ENCODE measurements at regions not wholly inside any gene's neighbourhood (a gene's known extent, or its start where the extent isn't known, plus 50 kb on each side); places are given as distances from the start of the nearest gene placed in this dataset.

DNA sequence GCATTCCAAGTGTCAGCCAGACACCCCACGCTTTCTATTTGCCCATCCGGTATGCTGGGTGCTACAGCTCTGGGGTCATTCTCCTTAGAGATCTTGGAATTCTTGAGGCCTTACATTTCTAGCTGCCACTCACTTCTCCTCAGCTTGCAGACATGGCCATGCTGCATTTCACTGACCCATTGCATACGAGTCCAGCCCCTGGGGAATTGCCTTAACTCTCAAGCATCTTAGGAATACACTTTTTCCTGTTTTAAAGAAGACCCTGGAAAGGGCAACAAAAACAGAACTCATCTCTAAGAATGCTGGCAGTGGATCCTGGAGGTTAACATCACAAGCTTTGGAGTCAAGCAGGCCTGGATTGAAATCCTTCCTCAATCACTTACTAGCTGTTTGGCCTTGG, 122.0 kb upstream of the LNX1 start:
- TF ChIP-seq, protein P1, sequence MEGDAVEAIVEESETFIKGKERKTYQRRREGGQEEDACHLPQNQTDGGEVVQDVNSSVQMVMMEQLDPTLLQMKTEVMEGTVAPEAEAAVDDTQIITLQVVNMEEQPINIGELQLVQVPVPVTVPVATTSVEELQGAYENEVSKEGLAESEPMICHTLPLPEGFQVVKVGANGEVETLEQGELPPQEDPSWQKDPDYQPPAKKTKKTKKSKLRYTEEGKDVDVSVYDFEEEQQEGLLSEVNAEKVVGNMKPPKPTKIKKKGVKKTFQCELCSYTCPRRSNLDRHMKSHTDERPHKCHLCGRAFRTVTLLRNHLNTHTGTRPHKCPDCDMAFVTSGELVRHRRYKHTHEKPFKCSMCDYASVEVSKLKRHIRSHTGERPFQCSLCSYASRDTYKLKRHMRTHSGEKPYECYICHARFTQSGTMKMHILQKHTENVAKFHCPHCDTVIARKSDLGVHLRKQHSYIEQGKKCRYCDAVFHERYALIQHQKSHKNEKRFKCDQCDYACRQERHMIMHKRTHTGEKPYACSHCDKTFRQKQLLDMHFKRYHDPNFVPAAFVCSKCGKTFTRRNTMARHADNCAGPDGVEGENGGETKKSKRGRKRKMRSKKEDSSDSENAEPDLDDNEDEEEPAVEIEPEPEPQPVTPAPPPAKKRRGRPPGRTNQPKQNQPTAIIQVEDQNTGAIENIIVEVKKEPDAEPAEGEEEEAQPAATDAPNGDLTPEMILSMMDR (IDR thresholded peaks at IDR 0.05; ENCODE audit: insufficient read depth, low read length): no peak
- H3K4me3 ChIP-seq (ENCODE audit: low read depth, low read length): no peak overlapping the region
- DNase-seq (ENCODE audit: low read depth): no peak

DNA sequence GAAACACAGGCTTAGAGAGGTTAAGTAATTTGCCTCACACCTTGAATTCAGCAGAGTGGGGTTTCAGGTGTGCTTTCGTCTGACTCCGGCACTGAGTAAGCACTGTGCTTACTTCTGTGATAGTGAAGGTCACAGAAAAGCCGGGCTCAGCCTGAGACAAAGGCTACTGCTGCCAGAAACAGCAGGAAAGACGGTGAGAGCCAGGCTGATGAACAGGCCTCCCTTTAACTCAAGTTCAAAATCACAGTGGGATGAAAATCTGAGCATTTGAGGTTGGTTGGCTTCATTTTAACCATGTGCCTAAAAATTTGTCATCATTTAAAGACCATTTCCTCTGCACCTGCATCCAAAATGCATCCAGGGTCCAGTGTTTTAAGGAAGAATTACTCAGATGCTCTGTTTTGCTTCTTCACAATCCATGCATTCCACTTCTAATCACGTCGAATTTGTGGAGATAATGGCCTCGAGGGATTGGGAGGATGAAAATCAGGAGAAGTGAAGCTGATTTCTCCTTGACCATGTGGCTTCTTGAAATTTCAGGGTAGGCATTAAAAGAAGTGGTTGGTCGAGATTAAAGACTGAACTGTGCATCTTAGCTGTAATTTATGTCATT, 121.2 kb upstream of the LNX1 start:
- H3K4me3 ChIP-seq (ENCODE audit: low read depth, low read length): no peak overlapping the region
- peak; percentile 50 for DNase-seq (ENCODE audit: low read depth)
- TF ChIP-seq, protein P1 (IDR thresholded peaks at IDR 0.05; ENCODE audit: insufficient read depth, low read length): no peak

DNA sequence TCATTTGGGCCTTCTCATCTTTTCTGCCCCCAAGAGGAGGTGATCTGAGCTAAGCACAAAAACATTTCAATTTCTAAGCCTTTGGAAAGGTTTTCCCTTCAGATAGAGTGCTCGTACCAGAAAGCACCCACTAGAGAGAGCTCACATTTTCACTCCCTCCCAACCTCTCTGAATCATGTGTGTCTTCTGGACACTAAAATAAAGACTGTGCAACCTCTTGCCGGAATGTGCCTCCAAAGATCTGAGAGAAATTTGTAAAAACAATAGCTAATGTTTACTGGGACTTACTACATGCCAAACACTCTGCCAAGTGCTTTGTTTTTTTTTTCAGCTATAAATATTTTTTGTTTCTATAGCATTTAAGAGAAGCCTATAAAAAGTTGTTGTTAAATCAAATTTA, 120.6 kb upstream of the LNX1 start:
- DNase-seq (ENCODE audit: low read depth): peak; percentile 61
- TF ChIP-seq, protein P1 (IDR thresholded peaks at IDR 0.05; ENCODE audit: insufficient read depth, low read length): no peak
- H3K4me3 ChIP-seq (ENCODE audit: low read depth, low read length): no peak overlapping the region

DNA sequence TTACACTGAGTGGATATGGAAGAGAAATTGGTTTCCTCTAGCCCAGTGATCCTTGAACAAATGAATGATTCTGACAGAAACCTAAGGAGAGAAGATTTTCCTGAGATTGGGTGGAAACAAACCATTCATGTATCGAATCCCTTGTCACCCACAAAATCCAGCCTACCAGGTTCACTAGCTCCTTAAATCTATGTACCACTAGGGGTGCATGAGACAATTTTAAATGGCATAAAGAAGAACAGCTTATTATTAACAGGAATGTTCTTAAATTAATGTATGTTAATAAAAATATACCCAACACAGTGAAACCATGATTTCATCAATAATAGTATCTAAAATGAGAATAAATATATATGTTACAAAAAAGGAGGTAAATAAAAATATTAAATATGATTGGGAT, 118.4 kb upstream of the LNX1 start:
- TF ChIP-seq, protein P1 (IDR thresholded peaks at IDR 0.05; ENCODE audit: insufficient read depth, low read length): peak; percentile 34
- DNase-seq (ENCODE audit: low read depth): no peak
- H3K4me3 ChIP-seq (ENCODE audit: low read depth, low read length): no peak overlapping the region

DNA sequence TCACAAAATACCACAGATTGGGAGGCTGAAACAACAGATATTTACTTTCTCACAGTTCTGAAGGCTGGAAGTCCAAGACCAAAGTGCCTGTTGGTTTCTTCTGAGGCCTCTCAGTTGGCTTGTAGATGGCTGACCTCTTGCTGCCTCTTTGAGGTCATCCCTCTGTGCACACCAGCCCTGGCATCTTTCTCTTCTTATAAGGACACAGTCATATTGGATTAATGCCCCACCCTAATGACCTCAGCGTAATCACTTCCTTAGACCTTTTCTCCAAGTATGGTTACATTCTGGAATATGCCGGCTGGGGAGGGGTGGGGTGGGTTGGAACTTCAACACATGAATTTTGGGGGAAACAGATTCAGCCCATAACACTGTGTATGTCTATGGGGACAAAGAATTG, 116.2 kb upstream of the LNX1 start:
- DNase-seq (ENCODE audit: low read depth): no peak
- H3K4me3 ChIP-seq (ENCODE audit: low read depth, low read length): no peak overlapping the region
- TF ChIP-seq, protein P1 (IDR thresholded peaks at IDR 0.05; ENCODE audit: insufficient read depth, low read length): no peak

DNA sequence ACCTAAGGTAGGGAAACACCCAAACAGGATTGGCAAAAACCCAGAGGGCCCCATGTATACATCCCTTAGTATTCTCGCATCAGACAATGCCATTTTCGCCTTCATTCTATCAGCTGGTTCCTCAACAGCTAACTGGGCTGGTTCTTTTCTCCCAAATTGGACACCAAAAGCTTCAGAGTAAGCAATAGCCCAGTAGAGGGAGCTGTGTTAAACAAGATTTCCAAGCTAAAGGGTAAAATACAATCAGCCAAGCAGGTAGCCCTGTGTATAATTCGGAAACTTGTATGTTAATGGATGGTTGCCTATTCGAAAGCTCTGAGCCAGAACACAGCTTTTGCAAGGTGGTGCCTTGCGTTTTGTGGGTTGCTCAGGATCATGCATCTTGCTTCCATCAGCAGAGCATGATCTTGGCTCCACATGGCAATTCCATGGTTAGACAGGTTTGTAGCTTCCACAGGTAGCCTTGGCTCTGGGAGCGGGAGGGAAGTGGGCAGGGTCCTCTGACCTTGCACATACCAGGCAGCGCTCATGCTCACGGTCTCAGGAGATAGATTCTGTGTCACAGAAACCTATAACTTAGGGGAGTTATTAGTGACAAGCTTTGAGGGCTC, 115.2 kb upstream of the LNX1 start:
- TF ChIP-seq, protein P1 (IDR thresholded peaks at IDR 0.05; ENCODE audit: insufficient read depth, low read length): peak; percentile 72
- DNase-seq (ENCODE audit: low read depth): peak; percentile 89
- H3K4me3 ChIP-seq (ENCODE audit: low read depth, low read length): no peak overlapping the region

DNA sequence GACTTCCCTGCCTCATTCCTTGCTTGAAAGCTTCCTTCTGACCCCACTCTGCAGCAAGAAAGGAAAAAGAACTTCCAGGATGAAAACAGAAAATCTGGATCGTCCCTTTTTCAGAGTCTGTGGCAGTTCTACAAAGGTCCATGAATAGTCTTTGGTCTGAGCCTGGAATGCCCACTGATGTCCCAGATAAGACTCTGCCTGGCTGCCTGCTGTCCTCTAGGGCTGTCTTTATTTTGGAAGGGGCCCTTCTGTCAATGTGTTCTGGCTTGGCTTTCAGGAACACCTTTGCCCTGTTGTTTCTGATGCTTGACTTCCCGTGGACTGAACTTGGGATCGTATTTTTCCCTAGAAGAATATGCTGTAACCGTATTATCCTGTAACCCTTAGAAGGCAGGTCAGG, 114.7 kb upstream of the LNX1 start:
- TF ChIP-seq, protein P1 (IDR thresholded peaks at IDR 0.05; ENCODE audit: insufficient read depth, low read length): no peak
- no peak overlapping the region for H3K4me3 ChIP-seq (ENCODE audit: low read depth, low read length)
- no peak for DNase-seq (ENCODE audit: low read depth)

Data from fibroblast of the aortic adventitia (primary cell).